ENCODE measurements at regions not wholly inside any gene's neighbourhood (a gene's known extent, or its start where the extent isn't known, plus 50 kb on each side); places are given as distances from the start of the nearest gene placed in this dataset.

- no peak for TF ChIP-seq GATA2 (IDR thresholded peaks at IDR 0.05; ENCODE audit: low read depth, low read length)
- TF ChIP-seq GATA3 (IDR thresholded peaks at IDR 0.05; ENCODE audit: low read depth, low read length), result no peak
Observed at GRCh38 chr12:92533280-92533890, 169.4 kb upstream of the PLEKHG7 start.
